Epithelial cell of proximal tubule (primary cell): ENCODE measurements at regions not wholly inside any gene's neighbourhood (a gene's known extent, or its start where the extent isn't known, plus 50 kb on each side); places are given as distances from the start of the nearest gene placed in this dataset.

Experiments used
- DNase-seq: peaks from one replicate; pipeline ENCODE4 v3.0.0-alpha.2; 2011; ENCODE audit warnings: low read depth
- H3K4me3 ChIP-seq: 2 replicates; pipeline ENCODE4 v1.5.1; 2011; ENCODE audit warnings: low read depth, mild to moderate bottlenecking, low read length
- TF ChIP-seq, protein P1 (sequence below): conservative IDR thresholded peaks from 2 replicates; pipeline ENCODE4 v1.5.1; 2012; ENCODE audit warnings: low read depth, mild to moderate bottlenecking, low read length

DNA sequence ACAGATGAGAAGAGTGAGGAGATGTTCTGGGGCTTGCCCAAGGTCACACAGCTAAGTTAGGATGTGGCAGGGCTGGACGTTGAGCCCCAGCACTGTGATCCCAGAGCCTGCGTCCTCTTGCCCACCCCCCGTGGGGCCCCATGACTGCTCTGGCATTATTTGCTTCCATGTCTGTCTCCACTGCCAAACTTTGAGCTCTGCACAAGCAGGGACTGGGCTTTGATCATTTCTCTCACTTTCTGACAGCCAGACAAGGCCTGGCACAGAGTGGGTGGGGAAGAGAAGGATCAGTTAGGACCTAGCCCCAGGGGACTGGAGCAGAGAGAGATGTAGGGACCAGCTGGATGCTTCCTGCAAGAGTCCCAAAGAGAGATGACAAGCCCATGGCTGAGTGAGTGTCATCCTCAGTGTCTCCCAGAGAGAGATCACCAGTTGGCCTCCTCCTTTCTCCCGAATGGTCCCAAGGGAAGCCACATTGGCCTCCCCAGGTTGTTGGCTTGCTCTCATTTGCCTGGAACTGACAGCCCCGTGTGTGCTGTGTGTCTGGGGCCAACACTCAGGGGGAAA lies 126.7 kb upstream of the PWP1 start:
- no peak for DNase-seq
- TF ChIP-seq, protein P1, sequence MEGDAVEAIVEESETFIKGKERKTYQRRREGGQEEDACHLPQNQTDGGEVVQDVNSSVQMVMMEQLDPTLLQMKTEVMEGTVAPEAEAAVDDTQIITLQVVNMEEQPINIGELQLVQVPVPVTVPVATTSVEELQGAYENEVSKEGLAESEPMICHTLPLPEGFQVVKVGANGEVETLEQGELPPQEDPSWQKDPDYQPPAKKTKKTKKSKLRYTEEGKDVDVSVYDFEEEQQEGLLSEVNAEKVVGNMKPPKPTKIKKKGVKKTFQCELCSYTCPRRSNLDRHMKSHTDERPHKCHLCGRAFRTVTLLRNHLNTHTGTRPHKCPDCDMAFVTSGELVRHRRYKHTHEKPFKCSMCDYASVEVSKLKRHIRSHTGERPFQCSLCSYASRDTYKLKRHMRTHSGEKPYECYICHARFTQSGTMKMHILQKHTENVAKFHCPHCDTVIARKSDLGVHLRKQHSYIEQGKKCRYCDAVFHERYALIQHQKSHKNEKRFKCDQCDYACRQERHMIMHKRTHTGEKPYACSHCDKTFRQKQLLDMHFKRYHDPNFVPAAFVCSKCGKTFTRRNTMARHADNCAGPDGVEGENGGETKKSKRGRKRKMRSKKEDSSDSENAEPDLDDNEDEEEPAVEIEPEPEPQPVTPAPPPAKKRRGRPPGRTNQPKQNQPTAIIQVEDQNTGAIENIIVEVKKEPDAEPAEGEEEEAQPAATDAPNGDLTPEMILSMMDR, result no peak
- H3K4me3 ChIP-seq, result no peak overlapping the region

GRCh38 chr12:107560165-107560898 lies 125.3 kb upstream of the PWP1 start:
- no peak overlapping the region for H3K4me3 ChIP-seq
- TF ChIP-seq, protein P1, result peak; percentile 3
- no peak for DNase-seq

GRCh38 chr12:107560899-107561285 lies 124.7 kb upstream of the PWP1 start:
- DNase-seq, result no peak
- H3K4me3 ChIP-seq, result no peak overlapping the region

DNA sequence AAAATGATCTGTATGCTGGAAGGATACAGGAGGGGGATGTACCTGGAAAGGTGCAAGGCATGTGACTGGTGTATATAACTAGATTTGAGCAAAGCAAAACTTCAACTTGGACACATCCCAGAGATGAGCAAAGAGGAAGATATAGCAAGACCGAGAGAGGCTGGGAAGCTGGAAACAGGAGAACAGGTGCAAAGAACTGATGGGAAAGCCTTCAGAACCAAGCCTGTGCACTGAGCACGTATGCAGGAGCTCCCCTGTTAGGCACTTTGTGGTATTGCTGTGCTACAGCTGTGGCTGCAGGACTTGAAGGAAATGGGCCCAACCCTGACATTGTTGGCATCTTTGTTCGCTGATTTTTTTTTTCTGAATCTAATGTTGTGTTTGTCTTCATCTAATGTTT lies 120.7 kb upstream of the PWP1 start:
- no peak for DNase-seq

More at GRCh38 chr12:107560899-107561285, 124.7 kb upstream of the PWP1 start:
- TF ChIP-seq, protein P1, result no peak

DNA sequence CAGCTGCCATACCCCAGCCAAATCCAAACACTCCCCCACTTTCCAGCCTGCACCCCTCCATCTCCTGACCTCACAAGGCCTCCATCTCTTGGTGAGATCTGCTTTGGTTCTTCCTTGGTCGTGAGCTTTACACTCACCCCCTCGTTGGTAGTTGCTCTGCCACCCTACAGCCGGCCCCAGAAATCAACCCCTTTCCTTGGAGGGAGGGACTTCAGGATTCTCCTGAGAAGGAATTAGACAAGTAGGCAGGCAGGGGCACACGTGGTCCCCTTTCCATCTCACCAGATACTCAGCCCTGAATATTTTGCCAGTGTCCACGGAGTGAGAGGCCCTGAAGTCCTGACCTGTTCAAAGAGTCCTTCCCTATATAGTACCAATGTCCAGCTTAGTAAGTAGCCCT lies 120.0 kb upstream of the PWP1 start:
- TF ChIP-seq, protein P1, result no peak
- no peak overlapping the region for H3K4me3 ChIP-seq
- no peak for DNase-seq

More for the DNA sequence above, 120.7 kb upstream of the PWP1 start:
- H3K4me3 ChIP-seq, result no peak overlapping the region
- TF ChIP-seq, protein P1, result peak; percentile 69

DNA sequence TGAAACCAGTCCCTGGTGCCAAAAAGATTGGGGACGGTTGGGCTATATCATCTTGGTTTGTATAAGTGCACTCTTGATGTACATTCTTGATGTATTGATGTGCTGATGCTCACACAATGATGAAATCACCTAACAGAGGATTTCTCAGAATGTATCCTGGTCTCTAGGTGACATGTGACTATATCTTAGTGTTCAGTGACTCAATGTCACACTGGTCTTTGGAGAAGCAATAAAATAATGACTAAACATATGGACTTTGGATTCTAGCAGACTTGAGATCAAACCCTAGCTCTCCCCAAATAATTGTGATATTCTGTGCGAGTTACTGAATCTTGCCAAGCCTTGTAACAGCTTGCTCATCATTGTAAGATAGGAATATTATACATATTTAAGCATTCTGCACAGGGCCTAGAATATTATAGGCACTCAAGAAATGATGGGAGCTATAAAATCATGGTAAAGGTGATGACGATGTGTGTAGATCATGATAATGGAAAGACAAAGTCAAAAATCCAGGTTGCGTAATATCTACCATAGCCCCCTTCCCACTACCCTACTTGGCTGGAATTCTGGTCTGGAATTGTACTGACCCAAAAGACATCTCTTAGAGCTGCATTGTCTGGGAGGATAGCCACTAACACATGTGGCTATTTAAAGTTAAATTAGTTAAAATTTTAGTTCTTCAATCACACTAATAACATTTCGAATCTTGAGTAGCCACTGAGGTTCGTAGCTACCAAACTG lies 117.6 kb upstream of the PWP1 start:
- TF ChIP-seq, protein P1, result no peak
- no peak for DNase-seq

More for the DNA sequence above, 117.6 kb upstream of the PWP1 start:
- no peak overlapping the region for H3K4me3 ChIP-seq
